HG03432 (cell line): ENCODE measurements at regions not wholly inside any gene's neighbourhood (a gene's known extent, or its start where the extent isn't known, plus 50 kb on each side); places are given as distances from the start of the nearest gene placed in this dataset.
"Not testable (repeated sequence)": the region's sequence is repeated elsewhere in the genome, so short reads cannot be mapped to it uniquely, and the experiment has no call there.

ENCODE experiments used
- ATAC-seq: cut with Tn5 transposase; IDR thresholded peaks from one replicate; pipeline ENCODE4 v1.9.1; 2021; ENCODE audit warnings: mild to moderate bottlenecking, moderate library complexity; ENCODE audit not compliant: unreplicated experiment

DNA sequence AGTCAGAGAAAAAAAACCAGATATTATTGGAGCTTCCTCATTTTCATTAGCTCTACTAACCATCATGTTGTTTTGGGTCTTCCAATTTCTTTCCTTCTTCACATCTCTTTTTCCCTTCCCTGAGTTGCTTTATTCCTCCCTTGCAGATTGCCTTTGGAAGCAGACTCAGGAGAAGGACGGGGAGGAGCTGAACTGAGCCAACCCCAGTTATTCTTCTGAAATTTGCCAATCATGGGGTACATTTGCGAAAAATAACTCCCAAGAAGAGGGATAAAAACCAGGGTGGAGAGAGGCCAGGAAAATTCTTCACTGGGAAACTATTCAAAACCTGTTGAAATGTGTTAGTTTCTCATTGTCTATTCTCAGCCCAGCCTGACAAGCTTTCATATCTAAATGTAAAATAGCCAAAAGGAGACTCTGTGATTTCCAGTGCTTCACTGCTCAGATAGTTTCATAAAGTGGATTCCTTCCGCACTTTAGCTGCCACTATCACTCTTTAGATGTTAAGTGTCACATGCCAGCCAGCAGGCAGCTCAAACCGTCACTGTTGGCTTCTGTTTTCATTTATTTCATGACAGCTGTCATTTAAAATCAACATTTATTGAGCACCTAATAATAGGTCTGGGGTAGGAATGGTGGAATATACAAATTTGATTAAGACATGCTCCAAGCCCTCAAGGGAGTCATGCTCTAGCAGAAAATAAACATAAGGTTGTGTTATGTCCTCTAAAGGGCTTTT is 204.5 kb downstream of the SREK1 start:
- ATAC-seq = no peak

DNA sequence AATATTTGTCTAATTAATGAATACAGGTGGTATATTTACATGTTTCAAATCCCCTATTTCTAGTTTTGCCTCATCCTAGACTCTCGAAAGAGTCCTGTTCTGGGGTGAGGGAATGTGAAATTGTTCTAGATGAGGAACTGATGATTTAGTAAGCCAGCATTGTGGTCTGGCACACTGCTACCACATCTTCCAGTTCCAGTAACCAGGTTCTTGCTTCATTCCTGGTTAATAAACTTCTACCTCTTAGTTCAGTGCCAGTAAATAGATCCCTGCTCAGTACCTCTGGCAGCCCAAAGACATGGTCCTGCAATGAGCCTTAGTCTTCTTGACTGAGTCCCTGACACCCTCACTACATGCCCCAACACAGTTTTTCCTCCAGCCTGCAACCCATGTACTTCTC is 207.7 kb downstream of the SREK1 start:
- no peak for ATAC-seq

DNA sequence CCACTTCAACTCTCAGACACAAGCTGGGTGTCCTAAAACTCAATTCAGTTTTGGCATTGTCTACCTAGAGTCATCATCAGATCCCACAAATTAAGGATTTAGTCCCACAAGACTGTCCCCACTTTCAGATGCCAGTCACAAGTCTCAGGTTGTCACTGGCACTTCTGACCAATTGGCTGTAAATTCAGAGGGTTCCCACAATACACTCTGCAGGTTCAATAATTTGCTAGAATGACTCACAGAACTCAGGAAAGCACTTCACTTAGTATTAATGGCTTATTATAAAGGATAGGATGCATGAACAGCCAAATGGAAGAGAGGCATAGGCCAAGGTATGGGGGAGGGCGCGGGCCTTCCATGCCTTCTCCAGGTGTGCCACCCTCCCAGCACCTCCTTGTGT is 209.1 kb downstream of the SREK1 start:
- no peak for ATAC-seq

DNA sequence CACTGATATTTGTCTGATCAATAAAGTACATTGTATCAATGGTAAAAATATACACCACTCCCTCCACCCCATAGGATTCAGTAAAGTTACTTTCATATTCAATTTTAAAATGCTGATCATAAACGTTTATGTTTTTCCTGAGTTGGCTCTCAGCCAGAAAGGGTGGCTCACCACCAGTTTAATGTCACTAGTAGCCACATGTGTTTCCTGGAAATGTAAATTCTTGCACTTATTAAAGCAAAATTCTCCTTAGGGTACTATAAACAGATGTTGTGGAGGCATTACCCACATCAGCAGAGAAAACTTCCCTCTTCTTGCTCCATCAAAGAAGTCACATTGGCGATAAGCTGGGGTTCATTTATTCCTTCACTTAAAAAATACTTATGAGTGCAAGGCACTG is 210.3 kb downstream of the SREK1 start:
- ATAC-seq = no peak

DNA sequence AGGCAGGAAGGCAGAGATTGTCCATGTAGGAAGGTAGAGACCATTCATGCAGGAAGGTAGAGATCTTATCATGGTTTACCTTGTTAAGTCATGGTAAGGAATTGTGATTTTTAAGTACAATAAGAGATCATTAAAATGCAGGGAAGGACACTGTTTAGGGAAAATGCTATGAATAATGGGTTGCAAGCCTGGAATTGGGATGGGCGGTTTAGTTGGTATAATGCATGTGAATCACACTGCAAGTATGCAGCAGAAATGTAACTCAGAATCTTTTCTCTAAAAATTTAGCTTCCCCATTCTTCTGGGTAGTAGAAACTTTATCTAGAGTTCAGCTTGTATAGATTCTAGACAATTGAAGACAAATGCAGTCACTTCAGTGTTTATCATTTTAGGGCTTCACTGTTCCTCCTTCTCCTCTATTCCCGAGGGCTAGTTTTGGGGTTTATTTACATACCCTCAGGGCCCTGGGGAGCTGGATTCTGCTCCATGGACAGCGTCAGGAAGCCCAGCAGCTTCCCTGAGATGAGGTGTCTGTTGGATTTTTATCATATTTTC is 212.0 kb downstream of the SREK1 start:
- ATAC-seq = no peak

DNA sequence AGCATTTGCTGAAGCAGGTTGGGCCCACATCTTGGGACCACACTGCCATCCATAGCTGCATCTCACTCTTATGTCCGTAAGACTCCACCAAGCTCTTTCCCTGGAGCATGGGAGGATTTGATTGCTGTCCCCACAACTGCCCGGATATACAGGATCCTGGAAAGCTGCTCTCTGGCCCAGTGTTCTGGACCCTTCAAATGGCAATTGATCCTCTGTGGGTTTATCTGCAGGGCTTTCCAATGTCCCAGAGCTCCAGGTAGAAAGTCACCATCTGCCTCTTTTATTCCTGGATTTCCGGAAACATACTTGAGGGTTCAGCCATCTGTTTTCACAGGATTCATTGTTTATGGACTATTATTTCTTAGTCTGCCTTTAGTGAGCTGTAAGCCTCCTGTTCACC is 214.6 kb downstream of the SREK1 start:
- ATAC-seq = no peak

DNA sequence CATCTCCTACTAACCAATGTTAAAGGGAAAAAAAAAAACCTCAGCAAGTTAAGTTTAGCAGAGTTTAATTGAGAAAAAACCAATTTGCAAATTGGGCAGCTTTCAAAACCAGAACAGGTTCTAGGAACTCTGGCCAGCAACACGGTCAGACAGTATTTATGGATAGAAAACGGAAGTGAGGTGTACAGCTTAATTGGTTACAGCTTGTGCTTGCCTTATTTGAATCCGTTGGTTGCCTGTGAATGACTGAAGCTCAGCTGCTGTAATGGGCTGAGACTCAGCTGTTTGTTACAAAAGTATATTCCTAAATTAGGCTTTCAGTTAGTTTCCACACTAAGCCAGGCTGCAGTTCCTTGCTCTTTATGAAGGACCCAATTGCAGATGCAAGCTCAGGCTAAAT is 217.0 kb downstream of the SREK1 start:
- ATAC-seq = no peak

DNA sequence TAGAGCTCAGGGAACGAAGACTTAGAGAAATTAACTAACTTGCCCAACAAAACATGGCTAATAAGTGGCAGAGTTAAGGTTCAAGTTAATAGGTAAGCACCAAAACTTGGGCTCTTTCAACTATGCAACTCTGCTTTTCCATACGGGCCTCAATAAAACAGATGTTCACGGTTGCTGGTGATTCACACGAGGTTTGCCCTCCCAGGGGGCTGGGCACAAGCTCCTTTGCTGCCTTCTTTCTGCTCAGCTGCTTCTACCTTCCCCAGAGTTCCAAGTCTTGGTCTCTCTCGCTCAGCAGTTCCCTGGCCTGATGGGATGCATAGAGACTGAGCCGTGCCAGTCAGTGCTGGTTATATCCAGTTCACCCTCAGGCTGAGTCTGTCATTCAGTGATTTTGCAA is 217.9 kb downstream of the SREK1 start:
- no peak for ATAC-seq

DNA sequence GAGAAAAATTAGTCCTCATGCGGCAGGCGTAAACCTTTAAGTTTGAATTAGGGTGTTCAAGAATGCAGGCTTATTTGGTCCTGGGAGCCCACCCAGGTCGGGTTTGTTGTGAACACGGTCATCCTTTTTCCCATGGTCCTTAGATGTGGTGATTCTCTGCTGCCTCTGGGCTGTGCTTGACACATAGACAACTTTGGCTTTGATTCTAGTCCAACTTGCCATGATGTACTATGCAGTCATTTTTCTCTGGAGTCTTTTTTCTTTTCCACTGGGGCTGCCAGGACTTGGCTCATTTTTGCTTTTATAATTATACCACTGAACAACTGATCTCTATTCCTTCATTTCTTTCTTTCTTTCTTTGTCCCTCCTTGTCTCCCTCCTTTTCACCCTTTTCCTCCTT is 218.6 kb downstream of the SREK1 start:
- ATAC-seq = no peak

DNA sequence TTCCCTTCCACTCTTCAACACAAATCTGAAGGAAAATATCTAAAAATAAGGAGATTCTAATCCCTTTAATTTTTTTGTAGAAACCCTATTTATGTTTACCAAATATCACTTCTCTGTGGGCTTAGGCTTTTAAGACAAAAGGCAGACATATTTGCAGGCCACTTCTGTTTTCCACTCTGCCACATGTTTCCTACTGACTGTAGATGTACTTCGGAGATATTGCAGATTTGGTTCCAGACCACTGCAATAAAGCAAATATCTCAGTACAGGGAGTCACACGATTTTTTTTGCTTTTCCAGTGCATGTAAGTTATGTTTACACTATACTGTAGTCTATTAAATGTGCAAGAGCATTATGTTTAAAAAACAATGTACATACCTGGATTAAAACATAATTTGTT is 219.0 kb downstream of the SREK1 start:
- ATAC-seq = no peak

DNA sequence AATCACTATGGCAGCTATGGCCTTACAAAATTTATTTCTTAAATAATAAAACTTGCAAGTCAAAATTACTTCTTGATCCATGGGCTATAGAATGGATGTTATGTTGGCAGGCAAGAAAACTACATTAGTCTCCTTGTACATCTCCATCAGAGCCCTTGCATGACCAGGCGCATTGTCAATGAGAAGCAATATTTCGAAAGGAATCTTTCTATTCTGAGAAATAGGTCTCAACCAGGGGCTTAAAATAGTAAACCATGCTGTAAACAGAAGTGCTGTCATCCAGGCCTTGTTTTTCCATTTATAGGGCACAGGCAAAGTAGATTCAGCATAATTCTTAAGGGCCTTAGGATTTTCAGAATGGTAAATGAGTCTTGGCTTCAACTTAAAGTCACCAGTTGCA is 220.1 kb downstream of the SREK1 start:
- ATAC-seq = no peak

DNA sequence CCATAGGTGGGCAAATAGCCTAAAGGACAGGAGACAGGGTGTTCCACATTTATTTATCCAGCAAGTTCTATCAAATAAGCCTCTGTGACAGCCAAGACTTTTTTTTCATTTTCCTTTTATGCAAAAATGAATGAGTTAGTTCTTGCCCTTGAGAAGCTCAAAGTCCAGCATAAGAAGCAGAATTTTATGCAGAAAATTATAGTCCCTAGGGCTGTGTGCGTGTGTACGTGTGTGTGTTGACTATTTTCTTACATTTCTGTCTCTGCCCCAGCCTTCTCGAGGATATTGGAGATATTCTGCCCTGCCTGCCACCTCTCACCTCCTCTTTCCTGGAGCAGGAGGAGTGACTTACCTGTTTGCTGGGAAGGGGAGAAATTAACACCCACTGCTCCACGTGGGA is 221.9 kb downstream of the SREK1 start:
- no peak for ATAC-seq

DNA sequence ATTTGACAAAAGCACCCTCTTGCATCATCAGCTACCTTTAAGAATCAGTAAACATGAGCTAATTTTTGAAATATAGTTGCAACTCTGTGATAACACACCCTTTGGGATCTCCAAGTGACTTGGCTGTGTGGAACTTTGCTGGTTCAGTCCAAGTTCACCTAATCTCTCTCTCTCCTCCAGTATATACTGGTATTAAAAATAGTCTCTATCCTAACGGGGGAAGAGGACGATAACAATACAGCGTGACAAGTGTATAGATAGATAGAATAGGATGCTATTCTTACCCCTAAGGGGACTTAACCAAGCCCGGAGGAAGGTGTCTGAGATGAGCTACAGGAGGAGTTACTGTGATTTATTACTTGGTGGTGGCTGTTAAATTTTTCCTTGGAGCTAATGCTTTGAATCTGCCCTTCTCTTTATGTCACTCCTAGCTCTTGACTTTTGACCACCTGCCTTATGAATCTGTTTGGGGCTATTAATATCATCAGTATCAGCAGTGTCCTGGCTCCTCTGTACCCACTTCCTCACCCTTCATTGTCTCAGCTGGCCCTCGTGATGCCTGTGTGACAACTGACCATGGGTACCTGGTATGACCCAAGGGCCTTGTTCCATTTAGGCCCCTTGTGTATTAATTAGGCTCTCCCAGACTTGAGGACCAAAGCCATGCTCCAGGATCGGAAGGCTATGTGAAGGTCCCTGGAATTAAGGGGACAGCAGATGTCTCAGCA is 223.9 kb downstream of the SREK1 start:
- ATAC-seq = no peak

DNA sequence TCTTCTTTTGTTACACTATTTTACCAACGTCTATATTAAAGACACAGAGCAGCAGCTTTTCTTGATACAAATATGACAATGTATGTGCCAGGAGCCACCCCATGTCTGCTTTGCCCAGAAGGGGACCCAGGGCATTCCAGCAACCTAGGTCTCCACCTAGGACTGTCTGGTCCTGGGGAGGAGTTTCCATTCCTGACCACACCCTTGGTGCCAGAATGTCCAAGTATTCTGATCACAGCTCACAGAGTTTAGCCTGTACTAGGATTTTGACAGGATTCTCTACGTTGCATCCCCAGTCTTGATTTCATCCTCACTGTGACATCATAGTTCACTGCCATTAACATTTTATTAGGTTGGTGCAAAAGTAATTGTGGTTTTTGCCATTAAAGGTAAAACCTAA is 224.7 kb downstream of the SREK1 start:
- no peak for ATAC-seq

DNA sequence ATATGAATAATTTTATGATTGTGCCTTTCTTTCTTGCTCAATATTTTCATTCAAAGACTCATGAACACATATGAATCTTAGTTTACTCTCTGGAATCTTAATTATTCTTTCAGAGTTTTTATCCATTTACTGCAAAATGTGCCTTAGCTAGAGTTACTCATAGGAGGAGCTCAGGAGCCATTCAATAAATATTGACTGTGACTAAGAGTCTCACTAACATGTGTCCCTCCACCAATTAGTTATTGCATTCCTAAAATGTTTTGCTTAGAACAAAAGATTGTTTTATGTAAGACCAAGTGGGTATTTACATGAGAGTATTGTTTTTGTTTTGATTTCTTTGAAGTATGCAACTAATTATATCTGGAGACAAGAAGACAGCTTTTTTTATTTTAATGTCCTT is 218.4 kb upstream of the MAST4 start:
- ATAC-seq = no peak

DNA sequence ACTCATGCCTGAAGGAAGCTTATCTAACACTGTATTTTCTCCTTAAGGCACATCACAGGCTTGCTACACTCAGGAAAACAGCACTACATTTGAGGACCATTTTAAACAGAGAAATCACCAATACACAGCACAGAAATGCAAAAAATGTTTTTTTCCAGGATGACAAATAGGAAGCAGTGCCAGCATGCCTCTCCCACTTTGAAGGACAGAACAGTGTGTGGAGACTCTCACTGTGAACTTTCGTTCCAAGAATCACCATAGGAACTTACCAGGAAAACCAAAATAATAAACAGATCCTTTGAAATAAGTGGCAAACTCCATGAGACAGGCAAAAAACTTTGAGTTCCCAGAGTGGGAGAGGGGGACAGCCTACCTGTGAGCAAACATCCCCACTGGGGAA is 217.8 kb upstream of the MAST4 start:
- no peak for ATAC-seq

DNA sequence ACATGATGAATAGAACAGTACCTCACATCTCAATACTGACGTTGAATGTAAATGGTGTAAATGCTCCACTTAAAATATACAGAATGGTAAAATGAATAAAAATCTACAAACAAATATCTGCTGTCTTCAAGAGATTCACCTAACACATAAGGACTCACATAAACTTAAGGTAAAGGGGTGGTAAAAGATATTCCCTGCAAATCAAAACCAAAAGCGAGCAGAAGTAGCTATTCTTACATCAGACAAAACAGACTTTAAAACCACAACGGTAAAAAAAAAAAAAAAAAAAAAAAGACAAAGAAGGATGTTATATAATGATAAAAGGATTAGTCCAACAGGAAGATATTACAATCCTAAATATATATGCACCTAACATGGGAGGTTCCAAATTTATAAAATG is 214.0 kb upstream of the MAST4 start:
- no peak for ATAC-seq

DNA sequence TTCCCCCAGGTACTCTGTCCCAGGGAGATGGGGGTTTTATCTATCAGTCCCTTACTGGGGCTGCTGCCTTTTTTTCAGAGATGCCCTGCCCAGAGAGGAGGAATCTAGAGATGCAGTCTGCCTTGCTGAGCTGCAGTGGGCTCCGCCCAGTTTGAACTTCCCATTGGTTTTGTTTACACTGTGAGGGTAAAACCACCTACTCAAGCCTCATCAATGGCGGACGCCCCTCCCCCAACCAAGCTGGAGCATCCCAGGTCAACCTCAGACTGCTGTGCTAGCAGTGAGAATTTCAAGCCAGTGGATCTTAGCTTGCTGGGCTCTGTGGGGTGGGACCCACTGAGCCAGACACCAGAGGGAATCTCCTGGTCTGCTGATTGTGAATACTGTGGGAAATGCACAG is 191.0 kb upstream of the MAST4 start:
- ATAC-seq = not testable (repeated sequence)

DNA sequence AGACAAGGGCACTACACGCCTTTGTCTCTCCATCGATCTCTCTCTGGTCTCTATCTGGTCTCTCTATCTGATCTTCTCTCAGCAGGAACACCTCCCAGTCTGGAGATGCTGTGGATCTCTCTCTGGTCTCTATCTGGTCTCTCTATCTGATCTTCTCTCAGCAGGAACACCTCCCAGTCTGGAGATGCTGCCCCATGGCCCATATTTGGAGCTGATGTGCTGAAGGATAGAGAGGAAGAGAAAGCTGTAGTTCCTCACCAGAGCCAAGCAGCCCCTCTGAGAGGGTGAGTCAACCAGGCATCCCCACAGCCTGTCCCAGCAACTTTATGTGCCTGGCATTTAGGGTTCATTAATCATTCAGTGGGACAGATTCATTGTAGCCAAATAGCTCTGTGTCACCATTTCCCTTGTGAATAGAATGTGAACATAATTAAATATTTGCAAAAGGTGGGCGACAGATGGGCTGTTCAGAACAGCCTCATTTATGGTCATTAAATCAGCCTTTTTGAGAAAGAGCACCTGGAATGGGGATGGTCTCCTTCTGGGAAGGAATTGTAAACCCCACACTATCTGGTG is 189.3 kb upstream of the MAST4 start:
- no peak for ATAC-seq

DNA sequence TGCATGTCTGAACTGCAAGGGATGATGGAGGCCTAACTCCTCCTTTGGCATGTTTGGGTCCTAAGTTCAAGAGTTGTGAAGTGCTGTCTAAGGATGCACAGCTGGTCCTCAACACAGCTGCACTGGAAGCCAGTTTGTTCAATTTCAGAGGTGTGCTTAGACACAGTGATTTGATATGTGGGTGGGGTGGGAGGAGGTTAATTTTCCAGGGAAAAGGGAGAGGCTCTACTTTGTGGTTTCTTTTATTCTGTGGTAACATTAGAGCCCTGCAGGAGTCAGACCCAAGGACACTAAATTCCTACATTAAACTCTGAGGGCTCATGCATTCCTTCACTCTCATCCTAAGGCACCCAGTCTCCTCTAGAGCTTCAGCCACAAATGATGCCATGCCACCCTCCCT is 188.4 kb upstream of the MAST4 start:
- no peak for ATAC-seq

DNA sequence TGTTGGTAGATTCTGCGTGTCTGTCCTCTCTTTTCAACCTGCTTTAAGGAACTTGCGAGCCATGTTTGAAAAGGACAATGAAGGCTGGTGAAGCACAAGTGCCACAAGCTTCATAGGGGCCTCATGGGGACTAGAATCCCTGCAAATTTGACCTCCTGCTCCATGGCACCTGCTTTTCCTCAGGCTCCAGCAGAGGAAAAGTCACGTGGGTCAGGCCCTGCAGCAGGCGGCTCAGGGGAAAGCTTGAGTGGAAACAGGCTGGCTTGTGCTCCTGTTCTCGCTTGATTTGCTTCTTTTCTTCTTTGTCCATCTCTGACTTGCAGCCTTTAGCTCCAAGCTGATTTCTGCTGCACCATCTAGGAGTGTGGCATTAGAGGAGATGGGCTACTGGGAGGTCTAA is 187.6 kb upstream of the MAST4 start:
- ATAC-seq = no peak

DNA sequence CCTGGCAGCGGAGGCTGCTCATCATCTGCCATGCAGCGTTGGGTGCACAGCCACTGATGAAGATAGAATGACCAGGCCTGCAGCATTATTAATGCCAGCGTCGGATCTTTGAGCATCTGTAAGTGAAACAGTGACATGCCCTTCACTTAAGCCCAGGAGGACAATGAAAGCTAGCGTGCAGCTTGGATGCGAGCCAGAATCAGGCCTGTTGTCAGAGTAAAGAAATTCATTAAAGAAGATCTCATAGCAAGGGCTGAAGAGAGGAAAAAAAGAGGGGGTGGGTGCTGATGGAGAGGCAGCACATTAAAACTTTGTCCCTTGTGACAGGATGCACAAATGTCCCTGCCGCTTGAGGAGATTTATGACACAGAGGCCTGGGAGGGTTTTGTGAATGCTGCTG is 186.1 kb upstream of the MAST4 start:
- ATAC-seq = no peak
